ENCODE measurements at regions not wholly inside any gene's neighbourhood (a gene's known extent, or its start where the extent isn't known, plus 50 kb on each side); places are given as distances from the start of the nearest gene placed in this dataset.
A peak's percentile ranks its signal among the peaks of the same experiment; 100 is the strongest.

- Histone ChIP-seq H3K4me3 (ENCODE audit: insufficient read length, low read depth) (no peak overlapping the region), H3K9me3 (ENCODE audit: insufficient read depth, low read length) (no peaks in the 10 kb centered on the region), H3K4me1 (ENCODE audit: insufficient read depth, insufficient read length) (no peaks in the 10 kb centered on the region), H3K36me3 (ENCODE audit: insufficient read depth, insufficient read length, low read length) (no peaks in the 10 kb centered on the region), H3K9ac (ENCODE audit: insufficient read length, low read depth) (no peak overlapping the region), H3K27me3 (ENCODE audit: insufficient read depth, insufficient read length) (no peaks in the 10 kb centered on the region)
- no peak for DNase-seq (ENCODE audit: low read depth, low spot score)
- no peak for TF ChIP-seq ZNF274 (IDR thresholded peaks at IDR 0.05; ENCODE audit: low read depth, low read length)
- no peak for TF ChIP-seq YY1 (IDR thresholded peaks at IDR 0.05; ENCODE audit: insufficient read depth, insufficient read length)
- no peak for TF ChIP-seq SUZ12 (IDR thresholded peaks at IDR 0.05; ENCODE audit: extremely low read depth, insufficient read depth, insufficient read length)
These were observed 259.9 kb upstream of the IRX3 start for GRCh38 chr16:54546521-54546920.

- Histone ChIP-seq H3K27me3 (ENCODE audit: insufficient read depth, insufficient read length) (no peaks in the 10 kb centered on the region), H3K9ac (ENCODE audit: insufficient read length, low read depth) (no peak overlapping the region), H3K9me3 (ENCODE audit: insufficient read depth, low read length) (no peaks in the 10 kb centered on the region), H3K4me1 (ENCODE audit: insufficient read depth, insufficient read length) (no peaks in the 10 kb centered on the region), H3K4me3 (ENCODE audit: insufficient read length, low read depth) (no peak overlapping the region), H3K36me3 (ENCODE audit: insufficient read depth, insufficient read length, low read length) (no peaks in the 10 kb centered on the region)
- DNase-seq (ENCODE audit: low read depth, low spot score), result no peak
- TF ChIP-seq SUZ12 (IDR thresholded peaks at IDR 0.05; ENCODE audit: extremely low read depth, insufficient read depth, insufficient read length), result no peak
- TF ChIP-seq YY1 (IDR thresholded peaks at IDR 0.05; ENCODE audit: insufficient read depth, insufficient read length), result no peak
- TF ChIP-seq ZNF274 (IDR thresholded peaks at IDR 0.05; ENCODE audit: low read depth, low read length), result no peak
These were observed 259.4 kb upstream of the IRX3 start for GRCh38 chr16:54545854-54546511.

- no peaks in the 10 kb centered on the region for H3K27me3 ChIP-seq (ENCODE audit: insufficient read depth, insufficient read length)
- no peak for TF ChIP-seq ZNF274 (IDR thresholded peaks at IDR 0.05; ENCODE audit: low read depth, low read length)
- TF ChIP-seq SUZ12 (IDR thresholded peaks at IDR 0.05; ENCODE audit: extremely low read depth, insufficient read depth, insufficient read length), result no peak
- TF ChIP-seq YY1 (IDR thresholded peaks at IDR 0.05; ENCODE audit: insufficient read depth, insufficient read length), result no peak
- no peak for DNase-seq (ENCODE audit: low read depth, low spot score)
- no peaks in the 10 kb centered on the region for H3K9me3 ChIP-seq (ENCODE audit: insufficient read depth, low read length)
- H3K4me3 ChIP-seq (ENCODE audit: insufficient read length, low read depth), result no peak overlapping the region
- no peak overlapping the region for H3K9ac ChIP-seq (ENCODE audit: insufficient read length, low read depth)
- no peaks in the 10 kb centered on the region for H3K36me3 ChIP-seq (ENCODE audit: insufficient read depth, insufficient read length, low read length)
- H3K4me1 ChIP-seq (ENCODE audit: insufficient read depth, insufficient read length), result no peaks in the 10 kb centered on the region
These were observed 258.1 kb upstream of the IRX3 start for GRCh38 chr16:54544553-54545180.

- DNase-seq (ENCODE audit: low read depth, low spot score), result no peak
- no peak for TF ChIP-seq SUZ12 (IDR thresholded peaks at IDR 0.05; ENCODE audit: extremely low read depth, insufficient read depth, insufficient read length)
- no peak for TF ChIP-seq YY1 (IDR thresholded peaks at IDR 0.05; ENCODE audit: insufficient read depth, insufficient read length)
- no peak for TF ChIP-seq ZNF274 (IDR thresholded peaks at IDR 0.05; ENCODE audit: low read depth, low read length)
- Histone ChIP-seq H3K9ac (ENCODE audit: insufficient read length, low read depth) (no peak overlapping the region), H3K4me3 (ENCODE audit: insufficient read length, low read depth) (no peak overlapping the region), H3K9me3 (ENCODE audit: insufficient read depth, low read length) (no peaks in the 10 kb centered on the region), H3K36me3 (ENCODE audit: insufficient read depth, insufficient read length, low read length) (no peaks in the 10 kb centered on the region), H3K4me1 (ENCODE audit: insufficient read depth, insufficient read length) (no peaks in the 10 kb centered on the region), H3K27me3 (ENCODE audit: insufficient read depth, insufficient read length) (no peaks in the 10 kb centered on the region)
These were observed 256.4 kb upstream of the IRX3 start for GRCh38 chr16:54542805-54543505.

GRCh38 chr16:54540525-54541180 lies 254.1 kb upstream of the IRX3 start:
- Histone ChIP-seq H3K36me3 (ENCODE audit: insufficient read depth, insufficient read length, low read length) (no peaks in the 10 kb centered on the region), H3K9ac (ENCODE audit: insufficient read length, low read depth) (no peak overlapping the region), H3K4me3 (ENCODE audit: insufficient read length, low read depth) (no peak overlapping the region), H3K9me3 (ENCODE audit: insufficient read depth, low read length) (no peaks in the 10 kb centered on the region), H3K27me3 (ENCODE audit: insufficient read depth, insufficient read length) (no peaks in the 10 kb centered on the region), H3K4me1 (ENCODE audit: insufficient read depth, insufficient read length) (no peaks in the 10 kb centered on the region)
- TF ChIP-seq YY1 (IDR thresholded peaks at IDR 0.05; ENCODE audit: insufficient read depth, insufficient read length), result no peak
- no peak for TF ChIP-seq ZNF274 (IDR thresholded peaks at IDR 0.05; ENCODE audit: low read depth, low read length)
- no peak for TF ChIP-seq SUZ12 (IDR thresholded peaks at IDR 0.05; ENCODE audit: extremely low read depth, insufficient read depth, insufficient read length)
- no peak for DNase-seq (ENCODE audit: low read depth, low spot score)

- no peak overlapping the region for H3K4me3 ChIP-seq (ENCODE audit: insufficient read length, low read depth)
- H3K4me1 ChIP-seq (ENCODE audit: insufficient read depth, insufficient read length), result no peaks in the 10 kb centered on the region
- DNase-seq (ENCODE audit: low read depth, low spot score), result peak; percentile 8
- H3K27me3 ChIP-seq (ENCODE audit: insufficient read depth, insufficient read length), result no peaks in the 10 kb centered on the region
- no peak for TF ChIP-seq SUZ12 (IDR thresholded peaks at IDR 0.05; ENCODE audit: extremely low read depth, insufficient read depth, insufficient read length)
- TF ChIP-seq ZNF274 (IDR thresholded peaks at IDR 0.05; ENCODE audit: low read depth, low read length), result no peak
- TF ChIP-seq YY1 (IDR thresholded peaks at IDR 0.05; ENCODE audit: insufficient read depth, insufficient read length), result no peak
- no peak overlapping the region for H3K9ac ChIP-seq (ENCODE audit: insufficient read length, low read depth)
- peaks cover 4% of the 10 kb centered on the region; the same call in 1 of the 2 replicates for H3K9me3 ChIP-seq (ENCODE audit: insufficient read depth, low read length)
- no peaks in the 10 kb centered on the region for H3K36me3 ChIP-seq (ENCODE audit: insufficient read depth, insufficient read length, low read length)
These were observed 251.7 kb upstream of the IRX3 start for GRCh38 chr16:54538276-54538675.

Data from NT2/D1 (cell line).